ENCODE measurements at regions not wholly inside any gene's neighbourhood (a gene's known extent, or its start where the extent isn't known, plus 50 kb on each side); places are given as distances from the start of the nearest gene placed in this dataset.

DNA sequence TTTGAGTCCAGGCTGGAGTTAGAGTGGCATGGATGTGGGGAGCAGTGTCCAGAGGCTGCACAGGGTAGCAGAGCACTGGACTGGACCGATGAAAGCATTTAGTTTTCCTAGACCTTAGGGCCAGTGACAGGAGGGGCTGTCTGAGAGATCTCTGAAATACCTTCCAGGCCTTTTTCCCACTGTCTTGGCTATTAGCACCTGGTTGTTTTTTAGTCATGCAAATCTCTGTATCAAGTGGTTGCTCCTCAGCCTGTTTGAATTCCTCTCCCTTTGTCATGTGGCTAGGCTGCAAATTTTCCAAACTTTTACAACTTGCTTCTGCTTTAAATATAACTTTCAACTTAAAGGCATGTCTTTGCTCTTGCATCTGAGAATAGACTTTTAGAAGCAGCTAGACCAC is 504.3 kb upstream of the VSTM2A start:
- H3K9me3 Mint-ChIP-seq, result peaks cover 15 to 32% (median 32%) of the 10 kb centered on the region in 3 donors
- Histone ChIP-seq H3K27ac (ENCODE audit: low read length) (no peak overlapping the region), H3K4me3 (ENCODE audit: control insufficient read depth in 1 of 2, extremely low read depth in 1 of 2, low read length in 1 of 2) (no peak overlapping the region), H3K9me3 (no peaks in the 10 kb centered on the region), H3K4me1 (ENCODE audit: control insufficient read depth in 1 of 2, extremely low read depth in 1 of 2, insufficient read depth in 2 of 2, low read length in 2 of 2) (no peaks in the 10 kb centered on the region), H3K36me3 (ENCODE audit: control insufficient read depth in 2 of 2, extremely low read depth in 1 of 2, insufficient read depth in 1 of 2, low read length in 1 of 2) (no peaks in the 10 kb centered on the region), H3K27me3 (replicated peaks in 1 of 2; ENCODE audit: control insufficient read depth in 2 of 2, extremely low read depth in 1 of 2, insufficient read depth in 2 of 2, low read length in 1 of 2) (no peaks in the 10 kb centered on the region)
- H3K27ac Mint-ChIP-seq, result no peak overlapping the region
- WGBS (ENCODE audit: insufficient coverage), result 83% methylated on average over 1 of the region's 1 CpG
- no peak overlapping the region for H3K4me3 Mint-ChIP-seq
- no peaks in the 10 kb centered on the region for H3K36me3 Mint-ChIP-seq
- no peaks in the 10 kb centered on the region for H3K4me1 Mint-ChIP-seq
- ATAC-seq (replicated peaks in 1 of 4) (no peak), DNase-seq (no peak)
- ChIA-PET CTCF (no interaction called here), POLR2A (no interaction called here)
- no peaks in the 10 kb centered on the region for H3K27me3 Mint-ChIP-seq

DNA sequence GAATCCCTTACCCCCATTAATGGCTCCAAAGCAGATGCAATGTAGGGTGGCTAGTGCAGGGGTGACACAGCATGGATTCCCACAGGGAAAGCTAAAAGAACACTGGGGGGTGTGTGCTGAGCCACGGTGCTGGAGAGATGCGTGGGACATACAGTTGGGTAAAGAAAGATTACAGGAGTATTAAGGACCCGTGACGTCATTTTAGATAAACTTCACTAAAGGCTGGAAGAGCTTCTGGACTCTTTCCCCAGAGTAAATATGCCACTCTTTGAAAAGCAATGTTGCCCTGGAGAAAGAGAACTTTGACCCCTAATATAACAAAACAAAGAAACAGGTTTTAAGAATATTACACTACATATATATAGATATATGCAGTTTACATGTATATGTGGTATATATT is 481.5 kb upstream of the VSTM2A start:
- Histone ChIP-seq H3K36me3 (ENCODE audit: control insufficient read depth in 2 of 2, extremely low read depth in 1 of 2, insufficient read depth in 1 of 2, low read length in 1 of 2) (no peaks in the 10 kb centered on the region), H3K4me1 (ENCODE audit: control insufficient read depth in 1 of 2, extremely low read depth in 1 of 2, insufficient read depth in 2 of 2, low read length in 2 of 2) (no peaks in the 10 kb centered on the region), H3K9me3 (peaks cover under 1% of the 10 kb centered on the region), H3K27ac (ENCODE audit: low read length) (no peak overlapping the region), H3K27me3 (replicated peaks in 1 of 2; ENCODE audit: control insufficient read depth in 2 of 2, extremely low read depth in 1 of 2, insufficient read depth in 2 of 2, low read length in 1 of 2) (no peaks in the 10 kb centered on the region), H3K4me3 (ENCODE audit: control insufficient read depth in 1 of 2, extremely low read depth in 1 of 2, low read length in 1 of 2) (no peak overlapping the region)
- Mint-ChIP-seq H3K27ac (no peak overlapping the region), H3K27me3 (no peaks in the 10 kb centered on the region), H3K36me3 (no peaks in the 10 kb centered on the region), H3K4me1 (no peaks in the 10 kb centered on the region), H3K9me3 (peaks cover 27 to 39% (median 29%) of the 10 kb centered on the region in 3 donors), H3K4me3 (no peak overlapping the region)
- CTCF ChIA-PET, result no interaction called here
- WGBS (ENCODE audit: insufficient coverage), result 100% methylated on average over 1 of the region's 4 CpGs
- POLR2A ChIA-PET, result no interaction called here
- ATAC-seq (replicated peaks in 1 of 4) (no peak), DNase-seq (no peak)

DNA sequence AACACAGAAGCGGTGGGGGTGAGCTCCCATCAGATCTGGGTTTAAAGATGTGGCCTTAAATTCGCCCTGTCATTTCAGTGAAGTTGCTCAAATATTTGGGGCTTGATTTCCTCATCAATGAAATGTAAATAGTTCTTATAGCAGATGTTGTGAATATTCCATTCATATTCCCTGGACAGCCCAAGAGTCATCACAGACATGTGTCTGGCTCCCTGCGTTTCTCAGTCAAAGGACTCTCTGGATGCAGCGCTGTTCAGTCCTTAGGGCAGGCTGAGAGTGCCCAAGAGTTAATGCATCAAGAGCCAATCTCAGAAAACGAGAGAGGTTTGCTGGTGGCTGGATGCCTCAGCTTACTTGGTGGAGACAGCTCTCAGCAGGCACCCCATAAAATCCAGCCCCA is 475.5 kb upstream of the VSTM2A start:
- no peak overlapping the region for H3K27ac Mint-ChIP-seq
- POLR2A ChIA-PET, result no interaction called here
- Histone ChIP-seq H3K27ac (ENCODE audit: low read length) (no peak overlapping the region), H3K4me1 (ENCODE audit: control insufficient read depth in 1 of 2, extremely low read depth in 1 of 2, insufficient read depth in 2 of 2, low read length in 2 of 2) (no peaks in the 10 kb centered on the region), H3K9me3 (peaks cover 4% of the 10 kb centered on the region), H3K4me3 (ENCODE audit: control insufficient read depth in 1 of 2, extremely low read depth in 1 of 2, low read length in 1 of 2) (no peak overlapping the region), H3K27me3 (replicated peaks in 1 of 2; ENCODE audit: control insufficient read depth in 2 of 2, extremely low read depth in 1 of 2, insufficient read depth in 2 of 2, low read length in 1 of 2) (no peaks in the 10 kb centered on the region), H3K36me3 (ENCODE audit: control insufficient read depth in 2 of 2, extremely low read depth in 1 of 2, insufficient read depth in 1 of 2, low read length in 1 of 2) (no peaks in the 10 kb centered on the region)
- no peaks in the 10 kb centered on the region for H3K36me3 Mint-ChIP-seq
- H3K4me1 Mint-ChIP-seq, result no peaks in the 10 kb centered on the region
- ATAC-seq (replicated peaks in 1 of 4) (no peak), DNase-seq (no peak)
- CTCF ChIA-PET, result no interaction called here
- no peaks in the 10 kb centered on the region for H3K27me3 Mint-ChIP-seq
- H3K4me3 Mint-ChIP-seq, result no peak overlapping the region
- peaks cover 21 to 29% (median 28%) of the 10 kb centered on the region in 3 donors for H3K9me3 Mint-ChIP-seq
- 53% methylated on average over 3 of the region's 5 CpGs for WGBS (ENCODE audit: insufficient coverage)

DNA sequence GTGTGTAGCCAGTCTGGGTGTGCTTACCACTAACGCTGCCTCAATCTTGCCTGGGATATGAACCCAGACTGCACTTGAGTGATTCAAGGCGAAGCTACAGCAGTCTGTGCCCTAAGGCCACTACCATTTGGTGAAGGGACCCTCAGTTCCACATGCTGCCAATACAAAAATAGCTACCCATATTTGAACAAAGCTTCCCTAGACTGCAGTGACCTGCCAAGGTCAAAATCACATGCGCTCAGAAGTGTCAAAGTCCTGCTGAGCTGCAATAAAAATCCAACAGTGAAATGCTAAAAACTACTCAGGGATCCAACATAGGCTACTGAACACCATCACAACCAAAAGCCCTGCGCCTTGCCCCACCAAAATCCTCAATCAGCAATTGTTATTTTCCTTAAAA is 472.3 kb upstream of the VSTM2A start:
- H3K36me3 ChIP-seq (ENCODE audit: control insufficient read depth in 2 of 2, extremely low read depth in 1 of 2, insufficient read depth in 1 of 2, low read length in 1 of 2), result no peaks in the 10 kb centered on the region
- Mint-ChIP-seq H3K9me3 (peaks cover 20 to 23% (median 22%) of the 10 kb centered on the region in 3 donors), H3K4me3 (no peak overlapping the region), H3K36me3 (no peaks in the 10 kb centered on the region), H3K27me3 (no peaks in the 10 kb centered on the region), H3K27ac (no peak overlapping the region), H3K4me1 (no peaks in the 10 kb centered on the region)
- POLR2A ChIA-PET, result no interaction called here
- no peak overlapping the region for H3K27ac ChIP-seq (ENCODE audit: low read length)
- no peaks in the 10 kb centered on the region for H3K27me3 ChIP-seq (replicated peaks in 1 of 2; ENCODE audit: control insufficient read depth in 2 of 2, extremely low read depth in 1 of 2, insufficient read depth in 2 of 2, low read length in 1 of 2)
- WGBS (ENCODE audit: insufficient coverage), result 63% methylated on average over 3 of the region's 4 CpGs
- DNase-seq (no peak), ATAC-seq (replicated peaks in 1 of 4) (no peak)
- CTCF ChIA-PET, result no interaction called here
- H3K9me3 ChIP-seq, result peaks cover 4% of the 10 kb centered on the region
- no peaks in the 10 kb centered on the region for H3K4me1 ChIP-seq (ENCODE audit: control insufficient read depth in 1 of 2, extremely low read depth in 1 of 2, insufficient read depth in 2 of 2, low read length in 2 of 2)
- no peak overlapping the region for H3K4me3 ChIP-seq (ENCODE audit: control insufficient read depth in 1 of 2, extremely low read depth in 1 of 2, low read length in 1 of 2)

DNA sequence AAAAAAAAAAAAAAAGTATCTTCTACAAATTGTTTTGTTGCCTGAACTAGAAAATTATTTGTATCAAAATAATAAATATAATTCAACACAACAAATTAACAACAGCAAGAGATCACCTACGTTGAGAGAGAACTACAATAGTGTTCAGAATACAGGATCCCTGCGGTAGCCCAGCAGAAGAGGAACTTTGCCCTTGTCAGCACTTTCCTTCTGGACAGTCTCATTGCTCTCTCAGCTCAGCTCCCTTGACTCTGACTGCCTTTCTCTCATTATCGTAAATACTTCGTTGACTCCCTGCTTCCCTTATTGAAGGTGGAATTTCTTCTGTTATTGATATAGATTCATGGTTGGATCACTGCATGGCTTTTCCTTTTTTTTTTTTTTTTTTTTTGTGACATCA is 469.5 kb upstream of the VSTM2A start:
- Mint-ChIP-seq H3K27ac (no peak overlapping the region), H3K27me3 (no peaks in the 10 kb centered on the region), H3K9me3 (peaks cover 15 to 20% (median 16%) of the 10 kb centered on the region in 3 donors), H3K4me1 (no peaks in the 10 kb centered on the region), H3K36me3 (no peaks in the 10 kb centered on the region), H3K4me3 (no peak overlapping the region)
- H3K4me3 ChIP-seq (ENCODE audit: control insufficient read depth in 1 of 2, extremely low read depth in 1 of 2, low read length in 1 of 2), result no peak overlapping the region
- DNase-seq (no peak), ATAC-seq (replicated peaks in 1 of 4) (no peak)
- no peaks in the 10 kb centered on the region for H3K9me3 ChIP-seq
- H3K27ac ChIP-seq (ENCODE audit: low read length), result no peak overlapping the region
- WGBS (ENCODE audit: insufficient coverage), result 65% methylated on average over 2 of the region's 4 CpGs
- ChIA-PET CTCF (no interaction called here), POLR2A (no interaction called here)
- H3K27me3 ChIP-seq (replicated peaks in 1 of 2; ENCODE audit: control insufficient read depth in 2 of 2, extremely low read depth in 1 of 2, insufficient read depth in 2 of 2, low read length in 1 of 2), result no peaks in the 10 kb centered on the region
- H3K4me1 ChIP-seq (ENCODE audit: control insufficient read depth in 1 of 2, extremely low read depth in 1 of 2, insufficient read depth in 2 of 2, low read length in 2 of 2), result no peaks in the 10 kb centered on the region
- H3K36me3 ChIP-seq (ENCODE audit: control insufficient read depth in 2 of 2, extremely low read depth in 1 of 2, insufficient read depth in 1 of 2, low read length in 1 of 2), result no peaks in the 10 kb centered on the region

DNA sequence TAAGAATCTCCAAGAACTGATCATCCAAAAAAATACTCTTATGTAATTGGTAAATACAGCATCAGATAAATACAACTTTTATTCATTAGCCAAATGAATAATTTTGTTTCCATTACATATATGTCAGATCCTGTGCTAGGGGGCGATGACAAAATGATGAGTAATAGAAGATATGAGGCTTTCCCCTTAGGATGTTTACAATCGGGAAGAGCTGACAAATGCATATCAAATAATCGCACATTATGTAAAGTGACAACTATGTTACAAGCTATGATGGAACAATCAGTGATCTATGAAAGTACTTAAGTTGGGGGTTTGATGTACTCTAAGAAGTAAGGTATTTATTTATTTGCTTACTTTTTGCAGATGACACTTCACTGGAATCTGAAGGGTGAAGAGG is 465.6 kb upstream of the VSTM2A start:
- no CpG with 5 or more reads among the region's 3 CpGs for whole genome bisulfite sequencing (ENCODE audit: insufficient coverage)
- H3K9me3 Mint-ChIP-seq, result peaks cover 22 to 25% (median 24%) of the 10 kb centered on the region in 3 donors
- H3K4me1 ChIP-seq (ENCODE audit: control insufficient read depth in 1 of 2, extremely low read depth in 1 of 2, insufficient read depth in 2 of 2, low read length in 2 of 2), result no peaks in the 10 kb centered on the region
- no peaks in the 10 kb centered on the region for H3K9me3 ChIP-seq
- H3K4me3 Mint-ChIP-seq, result no peak overlapping the region
- H3K27ac Mint-ChIP-seq, result no peak overlapping the region
- no peak for DNase-seq
- ChIA-PET POLR2A (no interaction called here), CTCF (no interaction called here)
- no peak overlapping the region for H3K27ac ChIP-seq (ENCODE audit: low read length)
- no peaks in the 10 kb centered on the region for H3K36me3 ChIP-seq (ENCODE audit: control insufficient read depth in 2 of 2, extremely low read depth in 1 of 2, insufficient read depth in 1 of 2, low read length in 1 of 2)
- H3K36me3 Mint-ChIP-seq, result no peaks in the 10 kb centered on the region
- H3K27me3 ChIP-seq (replicated peaks in 1 of 2; ENCODE audit: control insufficient read depth in 2 of 2, extremely low read depth in 1 of 2, insufficient read depth in 2 of 2, low read length in 1 of 2), result no peaks in the 10 kb centered on the region
- H3K27me3 Mint-ChIP-seq, result no peaks in the 10 kb centered on the region
- ATAC-seq (replicated peaks in 1 of 4), result no peak
- no peak overlapping the region for H3K4me3 ChIP-seq (ENCODE audit: control insufficient read depth in 1 of 2, extremely low read depth in 1 of 2, low read length in 1 of 2)
- no peaks in the 10 kb centered on the region for H3K4me1 Mint-ChIP-seq

DNA sequence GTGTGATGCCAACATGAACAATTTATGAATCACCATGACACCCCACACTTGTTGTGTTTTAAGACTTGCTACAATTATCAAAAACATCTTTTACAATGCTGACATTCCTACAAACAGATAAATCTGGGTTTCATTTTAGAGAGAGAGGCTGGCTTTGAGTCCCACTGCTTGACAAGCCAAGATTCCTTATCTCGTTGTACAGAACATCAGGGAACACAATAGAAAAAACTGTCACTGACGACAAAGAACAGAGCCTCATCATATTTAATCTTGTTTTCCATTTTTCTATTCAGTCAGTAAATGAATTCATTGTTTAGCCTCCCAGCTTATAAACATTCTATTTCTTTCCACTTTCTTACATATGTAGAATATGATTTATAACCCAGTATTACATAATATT is 461.6 kb upstream of the VSTM2A start:
- H3K36me3 ChIP-seq (ENCODE audit: control insufficient read depth in 2 of 2, extremely low read depth in 1 of 2, insufficient read depth in 1 of 2, low read length in 1 of 2), result no peaks in the 10 kb centered on the region
- no peak overlapping the region for H3K4me3 ChIP-seq (ENCODE audit: control insufficient read depth in 1 of 2, extremely low read depth in 1 of 2, low read length in 1 of 2)
- Mint-ChIP-seq H3K9me3 (peaks cover 14 to 25% (median 17%) of the 10 kb centered on the region in 3 donors), H3K4me3 (no peak overlapping the region), H3K27ac (no peak overlapping the region), H3K36me3 (no peaks in the 10 kb centered on the region), H3K27me3 (no peaks in the 10 kb centered on the region), H3K4me1 (no peaks in the 10 kb centered on the region)
- WGBS (ENCODE audit: insufficient coverage), result no CpG with 5 or more reads among the region's 2 CpGs
- ChIA-PET POLR2A (no interaction called here), CTCF (no interaction called here)
- no peaks in the 10 kb centered on the region for H3K4me1 ChIP-seq (ENCODE audit: control insufficient read depth in 1 of 2, extremely low read depth in 1 of 2, insufficient read depth in 2 of 2, low read length in 2 of 2)
- no peaks in the 10 kb centered on the region for H3K9me3 ChIP-seq
- H3K27ac ChIP-seq (ENCODE audit: low read length), result no peak overlapping the region
- no peaks in the 10 kb centered on the region for H3K27me3 ChIP-seq (replicated peaks in 1 of 2; ENCODE audit: control insufficient read depth in 2 of 2, extremely low read depth in 1 of 2, insufficient read depth in 2 of 2, low read length in 1 of 2)
- ATAC-seq (replicated peaks in 1 of 4) (no peak), DNase-seq (no peak)

All from T-cell (primary cell).